HCT116 (cell line): ENCODE measurements at regions not wholly inside any gene's neighbourhood (a gene's known extent, or its start where the extent isn't known, plus 50 kb on each side); places are given as distances from the start of the nearest gene placed in this dataset.

Experiments used
- ATAC-seq: fragments of 200-7000 bp; cut with Tn5 transposase; 2 replicates; pipeline ENCODE4 v1.9.1; 2020; ENCODE audit warnings: mild to moderate bottlenecking, moderate library complexity
- BruUV-seq: library from RNA; stranded (reverse); fragments of 400-500 nt; replicated peaks from 2 replicates; lab custom pipeline; 2021; lab: Mats Ljungman, UMichigan
- CTCF ChIA-PET: fragments of 300-600 bp; sonication (Branson Sonifier 250); formaldehyde crosslinking; loops from one replicate; lab custom pipeline; 2021; ENCODE audit warnings: antibody characterized with exemption; lab: Charles Lee
- POLR2A ChIA-PET: fragments of 300-600, 350-600 bp; sonication (Branson Sonifier 250); formaldehyde crosslinking; loops from one replicate; lab custom pipeline; 2021; ENCODE audit warnings: antibody characterized with exemption; lab: Charles Lee
- RAD21 ChIA-PET, 2 experiments: fragments of 300-600 bp; sonication (Branson Sonifier 250); formaldehyde crosslinking; loops; one replicate each; lab custom pipeline; 2023; ENCODE audit warnings: low total read pairs in 2 of 2; ENCODE audit not compliant: uncharacterized antibody in 2 of 2, unreplicated experiment in 2 of 2, low non-redundant PET in 1 of 2; lab: Charles Lee
- DNase-seq: peaks from one replicate; pipeline ENCODE4 v3.0.0-alpha.2; 2010; ENCODE audit warnings: low read depth, low spot score
- H2AFZ ChIP-seq: fragments of 200-600 bp; shearing (Covaris generic), sonication (generic); 2 replicates; pipeline ENCODE4 v1.6.1; 2017; ENCODE audit warnings: low read depth, mixed run types, mixed read lengths, antibody characterized with exemption, low read length; ENCODE audit not compliant: poor library complexity, severe bottlenecking
- H3K27ac ChIP-seq: 2 replicates; pipeline ENCODE4 v1.5.1; 2012; ENCODE audit warnings: low read depth, low read length
- H3K27me3 ChIP-seq: fragments of 200-600 bp; sonication (generic); 2 replicates; pipeline ENCODE4 v1.6.1; 2016; ENCODE audit warnings: mixed run types, low read length, mixed read lengths; ENCODE audit not compliant: insufficient read depth
- H3K36me3 ChIP-seq, 2 experiments: fragments of 200-500 bp in 1 of 2; fragments of 200-600 bp in 1 of 2; sonication (Bioruptor generic) in 1 of 2; sonication (generic) in 1 of 2; 2 replicates each; pipeline versions ENCODE4 v1.5.1 to v1.6.1; 2014 to 2016; ENCODE audit warnings: low read length in 2 of 2, inconsistent platforms in 1 of 2, mixed read lengths in 1 of 2, mixed run types in 1 of 2; ENCODE audit not compliant: insufficient read depth in 2 of 2, control insufficient read depth in 1 of 2
- H3K4me1 ChIP-seq, 2 experiments: fragments of 200-600 bp in 1 of 2; sonication (generic) in 1 of 2; 2 replicates each; pipeline versions ENCODE4 v1.5.1 to v1.6.1; 2012 to 2017; ENCODE audit warnings: low read length in 2 of 2, inconsistent platforms in 1 of 2, mild to moderate bottlenecking in 1 of 2, mixed read lengths in 1 of 2, mixed run types in 1 of 2, moderate library complexity in 1 of 2; ENCODE audit not compliant: insufficient read depth in 2 of 2, control insufficient read depth in 1 of 2
- H3K4me2 ChIP-seq: fragments of 200-600 bp; sonication (generic); 2 replicates; pipeline ENCODE4 v1.6.1; 2017; ENCODE audit warnings: mixed run types, low read length, mixed read lengths
- H3K4me3 ChIP-seq, 2 experiments: fragments of 200-600 bp in 1 of 2; sonication (generic) in 1 of 2; replicated peaks in 1 of 2; 2 replicates each; pipeline ENCODE4 v1.5.1; 2011 to 2016; ENCODE audit warnings: low read length in 2 of 2, control low read depth in 1 of 2, low read depth in 1 of 2, mild to moderate bottlenecking in 1 of 2, mixed read lengths in 1 of 2, mixed run types in 1 of 2
- H3K79me2 ChIP-seq: fragments of 200-600 bp; sonication (generic); 2 replicates; pipeline ENCODE4 v1.6.1; 2017; ENCODE audit warnings: mild to moderate bottlenecking, mixed run types, low read length, moderate library complexity, mixed read lengths; ENCODE audit not compliant: insufficient read depth
- H3K9ac ChIP-seq: fragments of 200-600 bp; sonication (generic); 2 replicates; pipeline ENCODE4 v1.6.1; 2016; ENCODE audit warnings: low read length, mixed read lengths
- H3K9me2 ChIP-seq: fragments of 200-600 bp; sonication (generic), shearing (Covaris generic); 2 replicates; pipeline ENCODE4 v1.6.1; 2017; ENCODE audit warnings: mixed run types, mild to moderate bottlenecking, moderate library complexity; ENCODE audit not compliant: insufficient read depth
- H3K9me3 ChIP-seq, 2 experiments: fragments of 200-500 bp in 1 of 2; fragments of 200-600 bp in 1 of 2; sonication (Bioruptor generic) in 1 of 2; sonication (generic) in 1 of 2; 2 replicates each; pipeline ENCODE4 v1.6.1; 2014 to 2017; ENCODE audit warnings: low read length in 2 of 2, mixed read lengths in 2 of 2, inconsistent platforms in 1 of 2, low read depth in 1 of 2, mild to moderate bottlenecking in 1 of 2, mixed run types in 1 of 2, moderate library complexity in 1 of 2; ENCODE audit not compliant: control insufficient read depth in 1 of 2, insufficient read depth in 1 of 2
- H4K20me1 ChIP-seq: fragments of 200-600 bp; sonication (generic), shearing (Covaris generic); 2 replicates; pipeline ENCODE4 v1.6.1; 2017; ENCODE audit warnings: mixed run types, mild to moderate bottlenecking, moderate library complexity; ENCODE audit not compliant: insufficient read depth
- CBX3 ChIP-seq: IDR thresholded peaks from 2 replicates; pipeline ENCODE4 v1.6.1; 2012; ENCODE audit warnings: low read depth
- CEBPB ChIP-seq: IDR thresholded peaks from 2 replicates; pipeline ENCODE4 v1.6.1; 2012; ENCODE audit warnings: low read depth
- EGR1 ChIP-seq: IDR thresholded peaks from 2 replicates; pipeline ENCODE4 v1.6.1; 2012; ENCODE audit warnings: low read depth
- EZH2 ChIP-seq: fragments of 200-600 bp; sonication (generic); IDR thresholded peaks from 2 replicates; pipeline ENCODE4 v1.6.1; 2017; ENCODE audit warnings: antibody characterized with exemption, mixed run types
- EZH2phosphoT487 ChIP-seq: fragments of 200-600 bp; IDR thresholded peaks from 2 replicates; pipeline ENCODE4 v1.6.1; 2018; ENCODE audit warnings: antibody characterized with exemption, borderline replicate concordance
- JUND ChIP-seq: IDR thresholded peaks from 2 replicates; pipeline ENCODE4 v1.6.1; 2012
- RAD21 ChIP-seq: IDR thresholded peaks from 2 replicates; pipeline ENCODE4 v1.6.1; 2012; ENCODE audit warnings: low read depth, mild to moderate bottlenecking
- SIN3A ChIP-seq: IDR thresholded peaks from 2 replicates; pipeline ENCODE4 v1.6.1; 2012; ENCODE audit warnings: low read depth
- SRF ChIP-seq: IDR thresholded peaks from 2 replicates; pipeline ENCODE4 v1.6.1; 2012; ENCODE audit warnings: low read depth
- TCF7L2 ChIP-seq: IDR thresholded peaks from 2 replicates; pipeline ENCODE4 v1.7.0; 2011; ENCODE audit warnings: borderline replicate concordance, inconsistent platforms; ENCODE audit not compliant: insufficient read depth, insufficient read length; ENCODE audit errors: extremely low read depth
- YY1 ChIP-seq: IDR thresholded peaks from 2 replicates; pipeline ENCODE4 v1.6.1; 2011; ENCODE audit warnings: low read length, low read depth, moderate library complexity, mild to moderate bottlenecking; ENCODE audit not compliant: insufficient replicate concordance; ENCODE audit errors: extremely low read depth
- ZFX ChIP-seq: fragments of 450-650 bp; IDR thresholded peaks from 2 replicates; pipeline ENCODE4 v1.6.1; 2017
- intact Hi-C: fragments of 100-400 bp; cut with micrococcal nuclease; formaldehyde crosslinking; loops from 2 replicates; pipeline ENCODE4 v1.10.0; 2022
- TF ChIP-seq, protein P1 (sequence below): IDR thresholded peaks from 2 replicates; pipeline ENCODE4 v1.6.1; 2012; ENCODE audit warnings: low read depth
- TF ChIP-seq, protein P2 (sequence below): IDR thresholded peaks from 2 replicates; pipeline ENCODE4 v1.6.1; 2012

DNA sequence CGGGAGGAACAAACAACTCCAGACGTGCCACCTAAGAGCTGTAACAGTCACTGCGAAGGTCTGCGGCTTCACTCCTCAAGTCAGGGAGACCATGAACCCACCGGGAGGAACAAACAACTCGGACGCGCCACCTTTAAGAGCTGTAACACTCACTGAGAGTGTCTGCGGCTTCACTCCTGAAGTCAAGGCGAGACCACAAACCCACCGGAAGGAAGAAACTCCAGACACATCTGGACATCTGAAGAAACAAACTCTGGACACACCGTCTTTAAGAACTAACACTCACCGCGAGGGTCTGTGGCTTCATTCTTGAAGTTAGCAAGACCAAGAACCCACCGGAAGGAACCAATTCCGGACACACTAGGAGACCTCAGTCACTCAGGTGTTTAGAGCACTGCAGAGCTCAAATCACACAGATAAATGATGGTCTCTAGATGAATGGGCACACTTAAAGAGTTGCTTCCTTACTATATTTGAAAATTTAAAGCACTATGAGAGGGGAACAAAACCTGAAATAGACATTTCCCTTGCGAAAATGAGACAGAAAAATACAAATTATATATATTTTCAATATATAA is 587.7 kb upstream of the ADGRL4 start (continued):
- TF ChIP-seq, protein P1, sequence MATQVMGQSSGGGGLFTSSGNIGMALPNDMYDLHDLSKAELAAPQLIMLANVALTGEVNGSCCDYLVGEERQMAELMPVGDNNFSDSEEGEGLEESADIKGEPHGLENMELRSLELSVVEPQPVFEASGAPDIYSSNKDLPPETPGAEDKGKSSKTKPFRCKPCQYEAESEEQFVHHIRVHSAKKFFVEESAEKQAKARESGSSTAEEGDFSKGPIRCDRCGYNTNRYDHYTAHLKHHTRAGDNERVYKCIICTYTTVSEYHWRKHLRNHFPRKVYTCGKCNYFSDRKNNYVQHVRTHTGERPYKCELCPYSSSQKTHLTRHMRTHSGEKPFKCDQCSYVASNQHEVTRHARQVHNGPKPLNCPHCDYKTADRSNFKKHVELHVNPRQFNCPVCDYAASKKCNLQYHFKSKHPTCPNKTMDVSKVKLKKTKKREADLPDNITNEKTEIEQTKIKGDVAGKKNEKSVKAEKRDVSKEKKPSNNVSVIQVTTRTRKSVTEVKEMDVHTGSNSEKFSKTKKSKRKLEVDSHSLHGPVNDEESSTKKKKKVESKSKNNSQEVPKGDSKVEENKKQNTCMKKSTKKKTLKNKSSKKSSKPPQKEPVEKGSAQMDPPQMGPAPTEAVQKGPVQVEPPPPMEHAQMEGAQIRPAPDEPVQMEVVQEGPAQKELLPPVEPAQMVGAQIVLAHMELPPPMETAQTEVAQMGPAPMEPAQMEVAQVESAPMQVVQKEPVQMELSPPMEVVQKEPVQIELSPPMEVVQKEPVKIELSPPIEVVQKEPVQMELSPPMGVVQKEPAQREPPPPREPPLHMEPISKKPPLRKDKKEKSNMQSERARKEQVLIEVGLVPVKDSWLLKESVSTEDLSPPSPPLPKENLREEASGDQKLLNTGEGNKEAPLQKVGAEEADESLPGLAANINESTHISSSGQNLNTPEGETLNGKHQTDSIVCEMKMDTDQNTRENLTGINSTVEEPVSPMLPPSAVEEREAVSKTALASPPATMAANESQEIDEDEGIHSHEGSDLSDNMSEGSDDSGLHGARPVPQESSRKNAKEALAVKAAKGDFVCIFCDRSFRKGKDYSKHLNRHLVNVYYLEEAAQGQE, result no peak
- TF ChIP-seq SRF, result no peak
- no peak for TF ChIP-seq YY1
- no peak for TF ChIP-seq CEBPB
- TF ChIP-seq JUND, result no peak
- TF ChIP-seq, protein P2, sequence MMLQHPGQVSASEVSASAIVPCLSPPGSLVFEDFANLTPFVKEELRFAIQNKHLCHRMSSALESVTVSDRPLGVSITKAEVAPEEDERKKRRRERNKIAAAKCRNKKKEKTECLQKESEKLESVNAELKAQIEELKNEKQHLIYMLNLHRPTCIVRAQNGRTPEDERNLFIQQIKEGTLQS, result no peak
- TF ChIP-seq, all 23 proteins: peak for 0

DNA sequence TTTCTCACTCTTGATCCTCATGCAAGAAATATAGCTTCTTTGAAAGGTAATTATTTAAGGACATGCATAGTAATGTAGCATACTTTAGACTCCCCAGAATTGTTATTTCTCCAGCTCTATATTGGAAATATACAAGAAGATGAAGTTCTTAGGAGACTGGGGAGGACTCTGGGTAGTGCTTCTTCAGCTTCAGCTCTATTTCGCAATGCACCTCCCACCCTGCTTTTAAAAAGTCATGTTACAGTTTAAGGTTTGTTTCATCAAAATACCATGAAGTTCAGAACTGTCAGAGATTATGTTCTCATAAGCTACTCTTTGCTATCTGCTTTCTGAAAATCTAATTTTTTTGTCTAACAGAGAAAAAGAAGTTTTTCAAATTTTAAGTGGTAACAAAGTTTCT is 586.2 kb upstream of the ADGRL4 start:
- no TSS peak for BruUV-seq
- ATAC-seq (no peak), DNase-seq (no peak)
- Histone ChIP-seq H3K4me2 (no peak overlapping the region), H3K79me2 (no peaks in the 10 kb centered on the region), H2AFZ (no peak overlapping the region), H3K9me2 (no peaks in the 10 kb centered on the region), H3K4me3 (no peak overlapping the region), H3K9ac (no peak overlapping the region), H3K4me1 (no peaks in the 10 kb centered on the region), H4K20me1 (no peaks in the 10 kb centered on the region), H3K9me3 (no peaks in the 10 kb centered on the region), H3K27me3 (no peaks in the 10 kb centered on the region), H3K36me3 (no peaks in the 10 kb centered on the region), H3K27ac (no peak overlapping the region)
- TF ChIP-seq EZH2 (no peak), TCF7L2 (no peak), SIN3A (no peak), RAD21 (no peak), EGR1 (no peak), ZFX (no peak), EZH2phosphoT487 (no peak), CBX3 (no peak), YY1 (no peak)
- CTCF ChIA-PET, result no interaction called here
- POLR2A ChIA-PET, result no interaction called here
- RAD21 ChIA-PET, result no interaction called here
- intact Hi-C loops, result no loop called here
